Posterior cingulate gyrus (tissue), 11 donors: ENCODE measurements at regions not wholly inside any gene's neighbourhood (a gene's known extent, or its start where the extent isn't known, plus 50 kb on each side); places are given as distances from the start of the nearest gene placed in this dataset.

ENCODE experiments used
- DNase-seq, 10 donors: peaks; one replicate each; pipeline versions ENCODE4 v3.0.0 to v3.0.0-alpha.2; 2020 to 2021; ENCODE audit warnings: mixed read lengths in 3 of 10
- intact Hi-C: fragments of 100-400 bp; cut with DNase I; formaldehyde crosslinking; loops from one replicate; pipeline ENCODE4 v1.15.1; 2023

DNA sequence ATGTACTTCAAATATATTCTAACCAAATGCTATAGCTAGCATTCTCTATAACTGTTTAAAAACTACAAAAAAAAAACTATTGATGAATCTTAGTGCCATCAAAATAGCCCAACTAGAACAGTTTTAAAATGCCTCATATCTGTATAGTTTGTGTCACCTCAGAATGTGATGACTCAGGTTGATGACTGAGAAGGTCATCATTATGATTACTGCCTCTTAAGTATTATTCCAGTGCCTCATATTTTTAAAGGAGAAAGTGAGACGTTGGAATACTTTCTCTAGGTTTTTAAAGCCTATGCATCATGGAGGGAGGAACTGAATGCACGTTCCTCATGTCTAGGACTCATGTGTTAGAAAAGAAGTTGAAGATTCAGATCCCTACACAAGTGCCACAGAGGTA is 88.2 kb downstream of the TMA16 start:
- DNase-seq, result no peak
- intact Hi-C loops, result no loop called here

DNA sequence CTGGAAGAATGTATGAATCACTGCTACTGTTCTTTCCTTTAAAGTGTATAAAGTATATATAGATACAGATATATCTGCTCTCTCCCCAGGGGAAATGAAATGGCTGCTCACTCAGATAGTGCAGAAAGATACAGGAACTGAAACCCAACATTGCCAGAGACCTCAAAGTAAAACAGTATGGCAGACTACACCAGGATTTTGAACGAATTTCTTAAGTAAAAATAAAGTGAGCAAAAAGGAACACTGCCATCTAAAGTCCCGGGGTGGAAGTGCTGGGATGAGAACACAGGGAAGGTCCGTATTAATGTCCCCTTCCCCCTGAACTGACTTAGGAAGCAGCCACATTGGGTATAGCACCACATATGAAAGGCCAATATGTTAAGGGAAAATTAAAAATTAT is 93.4 kb downstream of the TMA16 start:
- no peak for DNase-seq
- intact Hi-C loops, result no loop called here

- intact Hi-C loops, result no loop called here
- no peak for DNase-seq
Observed at GRCh38 chr4:163588532-163588931, 94.0 kb downstream of the TMA16 start.

DNA sequence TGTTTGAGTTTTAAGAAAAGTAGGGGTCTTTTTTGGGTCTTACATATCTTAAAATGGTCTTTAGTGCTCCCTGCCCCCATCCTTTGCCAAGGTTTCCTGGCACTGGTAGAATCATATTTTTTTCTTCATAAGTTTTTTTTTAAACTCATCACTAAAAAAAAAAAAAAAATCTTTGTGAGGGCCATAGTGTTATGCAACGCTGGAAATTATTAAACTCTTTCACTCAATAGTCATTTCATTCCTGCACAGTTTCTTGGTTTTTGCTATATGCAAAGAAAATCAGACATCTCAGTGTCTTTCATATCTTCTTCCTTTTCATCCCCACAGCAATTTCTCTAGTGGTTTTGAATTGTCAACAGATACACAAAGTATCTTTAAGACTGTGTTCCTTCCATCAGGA is 95.6 kb downstream of the TMA16 start:
- DNase-seq, result no peak
- intact Hi-C loops, result no loop called here

DNA sequence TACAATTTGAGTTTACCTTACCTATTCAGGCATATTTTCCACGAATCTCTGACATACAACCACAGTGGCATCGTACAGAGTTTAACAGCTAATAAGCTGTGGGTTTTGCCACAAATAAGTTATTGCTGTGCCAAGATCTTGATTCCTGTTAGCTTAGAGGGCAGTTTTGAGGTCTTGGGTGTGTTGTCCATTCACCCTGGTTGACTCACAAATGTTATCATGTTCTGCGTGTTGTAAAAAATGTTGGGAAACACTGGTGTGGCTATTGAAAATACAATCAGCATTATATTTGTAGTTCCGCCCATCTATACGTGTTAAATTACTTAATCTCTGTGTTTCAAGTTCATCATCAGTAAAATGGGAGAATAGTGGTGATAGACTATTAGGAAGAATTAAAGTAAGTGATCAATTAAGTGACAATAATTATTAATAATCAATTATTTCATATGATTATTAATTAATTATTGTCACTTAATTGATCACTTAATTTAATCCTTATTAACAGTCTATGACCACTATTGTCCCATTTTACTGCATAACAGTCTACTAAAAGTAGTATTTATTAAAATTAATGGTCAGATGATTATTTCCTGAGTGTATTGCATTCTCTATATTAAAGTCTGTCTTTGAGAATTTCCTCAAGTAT is 96.3 kb downstream of the TMA16 start:
- intact Hi-C loops, result no loop called here
- DNase-seq, result no peak

GRCh38 chr4:163591614-163592020 is 97.1 kb downstream of the TMA16 start:
- intact Hi-C loops, result no loop called here
- no peak for DNase-seq

DNA sequence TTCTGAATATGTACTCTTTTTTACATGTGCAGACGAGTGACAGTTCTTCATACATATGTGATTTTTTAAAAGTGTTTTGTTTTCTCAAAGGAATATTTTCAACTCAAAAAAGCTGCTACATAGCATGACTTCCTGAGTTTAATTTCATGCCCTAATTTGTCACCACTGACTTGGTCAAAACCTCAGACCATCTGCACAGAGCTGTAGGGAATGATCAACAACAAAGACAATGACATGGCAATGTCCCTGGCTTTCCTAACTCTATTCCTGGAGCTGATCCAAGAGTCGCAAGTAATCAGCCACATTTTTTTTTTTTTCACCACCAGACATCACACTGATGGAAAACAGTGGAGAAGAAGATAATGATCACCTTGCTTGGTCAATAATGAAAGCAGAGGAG is 97.7 kb downstream of the TMA16 start:
- intact Hi-C loops, result no loop called here
- no peak for DNase-seq

GRCh38 chr4:163595580-163595979 is 101.1 kb downstream of the TMA16 start:
- intact Hi-C loops, result no loop called here
- no peak for DNase-seq

DNA sequence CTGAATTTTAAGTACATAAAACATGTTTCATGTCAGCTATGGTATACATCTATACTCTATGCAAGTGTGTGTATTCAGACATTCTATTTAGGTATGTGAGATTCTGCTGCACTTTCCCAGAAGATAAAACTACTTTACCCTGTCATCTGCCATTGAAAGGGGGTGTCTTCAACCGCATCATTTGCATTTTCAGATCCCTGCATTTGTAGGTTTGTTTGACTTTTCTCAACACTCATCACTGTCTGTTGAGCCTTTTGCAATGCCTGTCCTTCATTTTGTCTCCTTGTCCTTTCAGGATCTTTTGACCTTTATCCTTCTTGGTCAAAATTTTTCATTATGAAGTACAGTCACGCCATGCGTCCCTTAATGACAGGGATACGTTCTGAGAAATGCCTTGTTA is 103.5 kb downstream of the TMA16 start:
- no peak for DNase-seq
- intact Hi-C loops, result no loop called here

DNA sequence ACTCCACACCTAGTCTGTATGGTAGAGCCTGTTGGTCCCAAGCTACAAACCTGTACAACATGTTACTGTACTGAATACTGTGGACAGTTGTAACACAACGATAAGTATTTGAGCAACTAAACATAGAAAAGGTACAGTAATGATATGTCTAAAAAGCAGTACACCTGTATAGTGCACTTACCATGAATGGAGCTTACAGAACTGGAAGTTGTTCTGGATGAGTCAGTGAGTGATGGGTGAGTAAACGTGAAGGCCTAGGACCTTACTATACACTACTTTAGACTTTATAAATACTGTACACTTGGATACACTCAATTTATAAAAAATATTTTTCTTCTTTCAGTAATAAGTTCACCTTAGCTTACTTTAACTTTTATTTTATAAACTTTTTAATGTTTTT is 104.0 kb downstream of the TMA16 start:
- DNase-seq, result no peak
- intact Hi-C loops, result no loop called here

GRCh38 chr4:163600727-163601126 is 106.2 kb downstream of the TMA16 start:
- intact Hi-C loops, result no loop called here

GRCh38 chr4:163603257-163603656 is 108.8 kb downstream of the TMA16 start:
- intact Hi-C loops, result no loop called here
- no peak for DNase-seq

More at GRCh38 chr4:163600727-163601126, 106.2 kb downstream of the TMA16 start:
- no peak for DNase-seq

- no peak for DNase-seq
- intact Hi-C loops, result no loop called here
Observed at GRCh38 chr4:163606896-163607691, 112.6 kb downstream of the TMA16 start.

GRCh38 chr4:163609019-163609418 is 114.5 kb downstream of the TMA16 start:
- no peak for DNase-seq
- intact Hi-C loops, result no loop called here

GRCh38 chr4:163610648-163611047 is 116.2 kb downstream of the TMA16 start:
- intact Hi-C loops, result no loop called here
- DNase-seq, result no peak

DNA sequence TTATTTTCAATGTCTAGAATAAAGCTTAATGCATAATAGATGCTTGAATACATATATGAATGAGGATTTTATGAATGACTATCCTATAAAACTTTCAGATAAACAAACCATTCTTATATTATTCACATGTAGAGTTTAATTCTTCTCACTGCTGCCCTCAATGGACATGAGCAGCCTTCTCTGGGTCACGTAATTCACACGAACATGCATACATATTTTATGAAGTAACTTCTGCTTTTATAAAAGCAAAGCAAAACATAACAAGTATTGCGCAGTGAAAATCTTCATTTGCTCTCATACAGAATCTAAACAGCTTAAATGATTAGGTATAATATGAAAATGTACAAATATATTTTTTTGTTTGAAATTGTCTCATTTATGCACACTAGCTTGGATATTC is 116.7 kb downstream of the TMA16 start:
- intact Hi-C loops, result no loop called here
- DNase-seq, result no peak

- intact Hi-C loops, result no loop called here
- no peak for DNase-seq
Observed at GRCh38 chr4:163611784-163612445, 117.4 kb downstream of the TMA16 start.

GRCh38 chr4:163612762-163613161 is 118.3 kb downstream of the TMA16 start:
- no peak for DNase-seq
- intact Hi-C loops, result no loop called here

GRCh38 chr4:163613383-163613782 is 118.9 kb downstream of the TMA16 start:
- DNase-seq, result no peak
- intact Hi-C loops, result no loop called here

GRCh38 chr4:163614866-163615265 is 120.4 kb downstream of the TMA16 start:
- intact Hi-C loops, result no loop called here
- DNase-seq, result no peak

- DNase-seq, result no peak
- intact Hi-C loops, result no loop called here
Observed at GRCh38 chr4:163618845-163619244, 124.4 kb downstream of the TMA16 start.

- intact Hi-C loops, result no loop called here
- DNase-seq, result no peak
Observed at GRCh38 chr4:163620738-163621137, 126.2 kb downstream of the TMA16 start.
